HG02973 (cell line): ENCODE measurements at regions not wholly inside any gene's neighbourhood (a gene's known extent, or its start where the extent isn't known, plus 50 kb on each side); places are given as distances from the start of the nearest gene placed in this dataset.
"Not testable (repeated sequence)": the region's sequence is repeated elsewhere in the genome, so short reads cannot be mapped to it uniquely, and the experiment has no call there.

ENCODE experiments used
- ATAC-seq: cut with Tn5 transposase; IDR thresholded peaks from one replicate; pipeline ENCODE4 v1.9.1; 2021; ENCODE audit warnings: moderate library complexity; ENCODE audit not compliant: unreplicated experiment

DNA sequence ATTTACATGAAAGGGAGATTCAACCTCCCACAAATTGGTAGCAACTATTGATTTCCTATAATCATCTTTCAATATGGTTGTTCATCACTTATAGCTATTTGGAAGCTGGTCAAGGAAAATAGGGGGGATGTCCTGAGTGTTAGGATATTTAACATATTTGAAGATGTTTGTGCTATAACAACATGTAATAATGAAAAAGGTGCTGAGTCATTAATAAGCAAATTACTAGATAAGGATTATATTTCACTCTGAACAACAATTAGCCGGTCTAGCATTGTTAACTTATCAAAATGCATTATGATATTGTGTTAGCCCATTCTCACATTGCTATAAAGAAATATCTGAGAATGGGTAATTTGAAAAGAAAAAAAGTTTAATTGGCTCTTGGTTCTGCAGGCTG, 225.8 kb upstream of the ARPP21 start:
- no peak for ATAC-seq

DNA sequence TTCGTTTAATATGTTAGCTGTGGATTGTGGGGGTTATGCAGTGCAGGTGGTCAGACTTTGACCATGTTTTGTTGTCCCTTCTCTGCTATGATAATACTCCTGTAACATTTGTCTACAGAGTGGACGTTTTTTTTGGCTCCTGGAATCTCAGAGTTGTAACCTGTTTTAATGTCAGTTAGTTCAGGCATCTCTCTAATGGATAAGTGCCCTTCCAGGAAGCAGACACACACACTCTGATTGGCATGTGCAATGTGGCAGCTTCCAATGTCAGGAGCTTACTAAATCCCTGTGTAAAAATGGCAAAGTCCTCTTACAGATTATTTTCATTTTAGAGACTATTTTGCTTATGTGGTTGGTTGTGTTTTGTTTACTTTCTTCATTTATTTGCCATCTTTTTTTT, 222.2 kb upstream of the ARPP21 start:
- ATAC-seq: no peak

DNA sequence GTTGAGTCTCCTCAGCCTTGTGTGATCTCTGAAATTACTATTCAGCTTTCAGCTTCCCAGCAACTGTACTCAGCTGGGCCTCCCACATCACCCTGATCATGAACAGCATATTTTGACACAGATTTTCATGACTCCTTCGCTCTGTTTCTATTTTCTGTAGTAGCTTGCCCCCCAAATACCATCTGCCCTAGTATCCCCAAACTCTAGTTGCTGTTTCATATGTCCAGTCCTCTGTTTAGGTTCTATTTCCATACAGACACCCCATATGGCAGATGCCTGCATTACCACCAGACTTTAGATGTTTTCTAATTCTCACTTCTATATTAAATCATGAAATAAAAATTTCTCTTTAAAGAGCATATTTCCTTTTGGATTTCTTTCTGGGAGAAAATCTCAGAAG, 217.2 kb upstream of the ARPP21 start:
- no peak for ATAC-seq

DNA sequence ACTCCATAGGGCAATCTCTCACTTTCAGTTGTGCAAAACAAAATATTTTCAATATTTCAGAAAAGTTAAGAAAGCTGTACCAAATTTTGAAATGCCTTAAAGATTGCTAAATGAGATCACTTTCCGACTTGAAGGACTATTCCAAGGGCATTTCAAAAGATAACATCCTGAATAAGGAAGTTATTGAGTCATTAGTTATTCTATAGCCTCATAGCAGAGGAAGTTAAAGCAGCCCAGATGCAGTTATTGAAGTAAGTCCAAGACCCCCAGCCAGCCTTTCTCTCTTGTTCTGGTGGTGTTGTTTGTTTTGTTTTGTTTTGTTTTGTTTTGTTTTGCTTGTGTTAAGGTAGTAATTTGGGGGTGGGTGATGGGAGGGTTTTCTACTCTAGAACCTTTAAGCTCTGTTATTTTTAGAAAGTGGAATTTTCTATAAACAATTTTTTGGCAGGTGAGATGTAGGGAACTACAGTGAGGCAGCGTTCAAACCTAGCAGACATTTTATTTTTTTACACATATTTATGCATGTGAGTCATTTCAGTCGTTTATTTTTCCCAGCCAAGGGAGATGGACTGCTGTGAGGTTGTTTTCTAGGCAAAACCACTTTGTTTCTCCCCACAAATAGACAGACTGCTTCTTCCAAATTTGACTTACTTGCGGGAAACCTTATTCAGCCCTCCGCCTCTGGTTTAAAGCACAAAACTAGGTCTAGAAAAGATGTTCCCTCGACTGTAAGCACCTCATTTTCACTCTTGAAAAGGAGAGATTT, 216.3 kb upstream of the ARPP21 start:
- ATAC-seq: no peak

DNA sequence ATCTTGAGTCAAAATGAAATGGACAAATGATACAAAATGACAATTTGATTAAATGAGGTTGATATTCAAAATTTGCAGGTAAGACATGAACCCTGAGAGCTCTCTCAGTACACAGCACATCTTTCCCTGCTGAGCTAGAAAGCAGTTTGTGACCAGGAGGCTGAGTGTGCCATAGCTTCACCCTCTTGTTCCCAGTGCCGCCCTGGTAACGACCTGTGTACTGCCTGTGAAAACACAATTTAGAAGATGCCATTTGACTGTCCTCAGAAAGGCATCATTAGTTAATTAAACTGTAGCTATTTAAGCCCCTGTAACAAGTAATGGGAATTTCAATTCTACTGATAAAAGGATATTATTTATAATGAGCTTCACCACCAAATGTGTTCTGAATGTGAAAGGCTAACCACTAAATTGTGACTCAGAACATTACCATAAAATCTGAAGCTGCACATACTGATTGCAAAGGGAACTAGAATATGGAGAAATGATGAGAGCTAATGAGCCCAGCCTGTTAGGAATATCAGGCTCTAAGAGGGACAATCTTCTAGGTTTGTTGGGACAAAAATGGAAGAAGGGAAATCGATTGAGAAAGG, 212.9 kb upstream of the ARPP21 start:
- ATAC-seq: no peak

DNA sequence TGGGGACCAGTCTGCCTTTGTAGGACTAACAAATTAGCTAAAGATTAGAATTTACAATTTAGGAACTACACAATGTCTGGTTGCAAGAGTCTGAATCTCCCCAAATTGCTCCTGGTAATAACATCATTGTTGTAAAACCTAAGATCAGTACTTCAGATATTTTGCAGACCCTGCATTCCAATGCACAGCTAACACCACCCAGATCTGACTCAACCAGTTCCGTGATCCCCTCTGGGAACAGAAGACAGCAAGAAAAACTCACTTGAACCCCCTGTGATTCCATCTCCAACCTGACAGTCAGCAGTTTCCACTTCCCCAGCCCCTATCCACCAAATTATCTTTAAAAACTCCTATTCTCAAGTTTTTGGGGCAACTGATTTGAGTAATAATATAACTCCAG, 201.9 kb upstream of the ARPP21 start:
- no peak for ATAC-seq

DNA sequence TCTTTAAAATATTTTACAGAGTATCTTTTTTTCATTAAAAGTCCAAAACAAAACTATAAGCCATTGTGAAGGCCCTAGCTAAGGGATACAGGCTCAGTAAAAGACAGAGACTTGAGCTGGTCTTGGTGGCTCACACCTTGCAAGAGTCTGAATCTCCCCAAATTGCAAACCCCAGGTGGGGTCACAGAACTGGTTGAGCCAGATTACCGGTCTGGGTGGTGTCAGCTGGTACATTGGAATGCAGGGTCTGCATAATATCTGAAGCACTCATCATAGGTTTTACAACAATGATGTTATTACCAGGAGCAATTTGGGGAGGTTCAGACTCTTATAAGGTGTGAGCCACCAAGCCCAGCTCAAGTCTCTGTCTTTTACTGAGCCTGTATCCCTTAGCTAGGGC, 201.2 kb upstream of the ARPP21 start:
- no peak for ATAC-seq

DNA sequence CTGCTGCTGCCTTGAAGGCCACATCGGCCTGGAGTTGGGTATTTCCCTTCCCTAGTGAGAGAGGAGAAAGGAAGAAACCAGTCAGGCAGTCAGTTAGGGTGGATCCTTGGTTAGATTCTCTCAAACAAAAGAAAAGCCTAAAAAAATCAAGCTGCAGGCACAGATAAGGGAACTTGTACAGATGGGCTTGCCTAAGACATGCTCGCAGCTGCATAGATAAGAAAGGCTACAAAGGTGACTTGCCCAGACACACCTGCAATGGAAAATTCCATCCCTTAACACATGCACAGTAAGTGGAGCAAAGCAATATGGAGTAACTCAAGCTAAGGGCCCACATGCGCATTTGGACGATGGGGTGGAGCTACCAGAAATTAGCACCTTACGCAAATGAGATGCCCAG, 199.7 kb upstream of the ARPP21 start:
- ATAC-seq: no peak

DNA sequence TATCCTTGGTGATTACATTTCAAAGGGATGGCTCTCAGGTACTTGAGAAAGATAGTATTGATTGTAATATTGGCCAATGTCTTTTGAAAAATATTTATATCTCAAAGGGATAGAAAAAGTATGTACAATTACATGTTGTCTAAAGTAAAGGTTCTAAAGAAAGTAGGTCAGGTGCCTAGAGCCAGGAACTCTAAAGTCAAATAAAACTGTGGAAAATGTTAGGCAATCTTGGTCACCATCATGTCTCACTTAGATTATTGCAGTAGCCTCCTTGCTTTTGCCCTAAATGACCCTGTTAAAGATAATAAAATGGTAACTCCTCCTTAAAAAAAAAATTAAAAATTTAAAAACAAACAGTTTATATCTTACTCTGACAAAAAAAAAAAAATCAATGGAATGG, 198.5 kb upstream of the ARPP21 start:
- no peak for ATAC-seq

DNA sequence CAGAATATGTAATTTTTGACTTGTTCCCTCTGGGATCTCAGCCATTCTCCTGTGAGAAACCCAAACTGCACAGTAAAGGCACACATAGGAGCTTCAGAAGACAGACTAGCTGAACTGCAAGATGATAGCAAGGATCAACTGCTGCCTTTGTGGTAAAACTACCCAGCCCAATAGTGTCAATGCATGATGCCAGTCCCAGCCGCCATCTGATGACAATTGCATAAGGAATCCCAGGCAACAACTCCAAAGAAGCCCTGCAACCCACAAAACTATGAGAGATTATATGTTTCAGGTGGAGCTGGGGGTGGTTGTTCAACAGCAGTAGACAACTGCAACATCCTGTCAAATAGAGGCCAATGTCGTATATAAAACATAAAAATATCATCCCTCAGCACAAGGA, 192.4 kb upstream of the ARPP21 start:
- ATAC-seq: no peak

DNA sequence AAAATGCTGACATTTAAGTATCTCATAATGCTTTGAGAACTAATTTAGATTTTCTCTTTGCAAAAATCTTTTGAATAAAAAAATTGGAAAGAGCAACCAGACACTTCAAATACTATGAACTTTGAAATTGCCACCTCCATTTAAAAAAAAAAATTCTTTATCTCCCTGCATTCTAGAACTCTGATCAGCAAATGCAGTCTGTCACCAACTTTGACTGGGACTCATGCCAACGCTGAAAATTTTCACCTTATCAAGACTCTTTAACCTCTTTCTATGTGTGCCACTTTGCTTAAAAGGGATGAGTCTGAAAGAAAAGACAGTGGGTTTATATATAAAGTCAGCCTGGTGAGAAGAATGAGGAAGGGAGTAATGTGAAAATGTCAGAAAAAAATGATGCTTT, 191.2 kb upstream of the ARPP21 start:
- ATAC-seq: no peak

DNA sequence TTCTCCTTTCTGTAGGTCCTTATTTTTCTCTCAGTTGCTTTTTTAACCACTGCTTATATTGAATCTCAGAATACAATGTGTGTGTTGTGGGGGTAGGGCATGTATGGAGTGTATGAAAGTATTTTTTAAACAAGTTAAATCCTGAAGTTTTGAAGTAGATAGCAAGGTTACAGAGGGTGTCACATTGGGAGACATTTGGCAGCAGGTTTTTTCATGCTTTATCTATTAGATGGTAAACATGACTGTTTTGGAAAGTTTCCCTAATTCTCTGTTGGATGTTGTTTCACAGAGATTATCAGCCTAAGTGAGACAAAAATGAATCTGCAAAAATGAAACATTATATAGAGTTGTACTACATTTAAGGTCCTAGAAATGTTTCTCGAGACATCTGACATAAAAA, 190.6 kb upstream of the ARPP21 start:
- ATAC-seq: no peak

DNA sequence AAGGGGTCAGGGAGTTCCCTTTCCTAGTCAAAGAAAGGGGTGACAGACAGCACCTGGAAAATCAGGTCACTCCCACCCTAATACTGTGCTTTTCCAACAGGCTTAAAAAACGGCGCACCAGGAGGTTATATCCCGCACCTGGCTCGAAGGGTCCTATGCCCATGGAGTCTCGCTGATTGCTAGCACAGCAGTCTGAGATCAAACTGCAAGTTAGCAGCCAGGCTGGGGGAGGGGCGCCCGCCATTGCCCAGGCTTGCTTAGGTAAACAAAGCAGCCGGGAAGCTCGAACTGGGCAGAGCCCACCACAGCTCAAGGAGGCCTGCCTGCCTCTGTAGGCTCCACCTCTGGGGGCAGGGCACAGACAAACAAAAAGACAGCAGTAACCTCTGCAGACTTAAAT, 184.5 kb upstream of the ARPP21 start:
- ATAC-seq: not testable (repeated sequence)

DNA sequence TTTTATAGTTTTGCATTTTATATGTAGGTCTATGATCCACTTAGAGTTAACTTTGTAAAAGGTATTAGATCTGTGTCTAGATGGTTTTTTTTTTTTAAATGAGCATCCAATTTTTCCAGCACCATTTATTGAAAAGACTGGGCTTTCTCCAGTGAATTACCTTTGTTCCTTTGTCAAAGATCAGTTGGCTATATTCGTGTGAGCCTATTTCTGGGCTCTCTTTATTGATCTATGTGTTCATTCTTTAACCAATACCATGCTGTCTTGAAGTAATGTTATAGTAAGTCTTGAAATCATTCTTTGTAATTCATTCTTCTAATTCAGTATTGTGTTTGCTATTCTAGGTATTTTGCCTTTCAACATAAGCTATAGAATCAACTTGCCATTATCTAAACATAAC, 165.4 kb upstream of the ARPP21 start:
- ATAC-seq: no peak

DNA sequence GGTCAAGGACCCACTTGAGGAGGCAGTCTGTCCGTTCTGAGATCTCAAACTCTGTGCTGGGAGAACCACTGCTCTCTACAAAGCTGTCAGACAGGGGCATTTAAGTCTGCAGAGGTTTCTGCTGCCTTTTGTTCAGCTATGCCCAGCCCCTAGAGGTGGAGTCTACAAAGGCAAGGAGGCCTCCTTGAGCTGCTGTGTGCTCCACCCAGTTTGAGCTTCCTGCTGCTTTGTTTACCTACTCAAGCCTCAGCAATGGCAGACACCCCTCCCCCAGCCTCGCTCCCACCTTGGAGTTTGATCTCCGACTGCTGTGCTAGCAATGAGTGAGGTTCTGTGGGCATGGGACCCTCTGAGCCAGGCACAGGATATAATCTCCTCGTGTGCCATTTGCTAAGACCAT, 156.8 kb upstream of the ARPP21 start:
- ATAC-seq: not testable (repeated sequence)

DNA sequence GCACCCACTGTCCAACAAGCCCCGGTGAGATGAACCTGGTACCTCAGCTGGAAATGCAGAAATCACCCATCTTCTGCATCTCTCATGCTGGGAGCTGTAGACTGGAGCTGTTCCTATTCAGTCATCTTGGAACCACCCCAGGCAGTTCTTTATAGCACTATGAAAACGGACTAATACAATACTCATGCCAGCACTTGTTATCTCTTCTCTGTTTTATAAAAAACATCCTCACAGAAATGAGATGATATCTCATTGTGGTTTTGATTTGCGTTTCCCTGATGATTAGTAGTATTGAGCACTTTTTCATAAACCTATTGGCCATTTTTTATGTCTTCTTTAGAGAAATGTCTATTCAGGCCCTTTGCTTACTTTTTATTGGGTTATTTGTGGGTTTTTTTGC, 156.2 kb upstream of the ARPP21 start:
- ATAC-seq: no peak

DNA sequence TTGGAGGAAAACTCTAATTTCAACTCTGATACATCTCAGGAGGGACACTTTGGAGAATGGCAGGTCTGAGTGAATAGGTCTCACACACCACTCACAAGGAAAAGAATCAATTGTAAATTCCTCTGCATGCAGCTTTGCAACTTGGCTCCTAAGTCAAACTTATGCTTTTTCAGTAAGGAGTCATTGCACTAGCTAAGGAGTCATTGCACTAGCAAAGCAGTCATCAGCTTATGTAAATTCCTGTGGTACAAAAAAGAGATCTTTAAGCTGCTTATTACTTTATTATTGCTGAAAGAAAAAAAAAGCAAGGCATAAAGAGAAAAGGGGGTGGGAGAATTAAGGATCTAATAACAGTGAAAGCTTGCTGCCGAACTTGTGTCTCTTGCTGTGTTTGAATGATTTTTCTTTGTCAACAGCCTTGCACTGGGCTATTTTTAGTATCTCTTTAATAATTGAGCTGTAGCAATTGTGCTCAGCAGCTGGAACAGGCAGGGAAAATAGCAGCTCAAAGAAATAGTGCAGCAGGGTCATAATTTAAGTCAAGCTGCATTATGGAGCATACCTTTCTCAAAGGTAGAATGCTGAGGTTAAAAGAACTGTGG, 154.3 kb upstream of the ARPP21 start:
- ATAC-seq: no peak

DNA sequence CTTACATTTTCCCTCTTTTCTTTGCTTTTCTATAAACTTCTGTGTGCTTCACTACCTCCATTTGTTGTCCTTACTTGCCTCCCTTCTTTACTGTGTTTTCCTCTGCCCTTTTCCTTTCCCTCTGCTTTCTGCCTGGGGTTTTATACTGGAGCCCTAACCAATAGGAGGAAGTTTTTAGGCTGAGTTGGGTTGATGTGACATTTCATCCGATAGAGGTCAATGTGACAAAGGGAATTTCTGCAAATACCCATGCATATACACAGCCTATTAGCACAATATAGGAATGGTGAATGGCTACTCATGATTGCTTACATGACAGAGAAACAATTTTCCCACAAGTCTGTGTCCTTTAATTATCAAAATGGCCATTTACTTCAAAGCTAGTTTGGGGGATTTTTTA, 153.0 kb upstream of the ARPP21 start:
- ATAC-seq: no peak

DNA sequence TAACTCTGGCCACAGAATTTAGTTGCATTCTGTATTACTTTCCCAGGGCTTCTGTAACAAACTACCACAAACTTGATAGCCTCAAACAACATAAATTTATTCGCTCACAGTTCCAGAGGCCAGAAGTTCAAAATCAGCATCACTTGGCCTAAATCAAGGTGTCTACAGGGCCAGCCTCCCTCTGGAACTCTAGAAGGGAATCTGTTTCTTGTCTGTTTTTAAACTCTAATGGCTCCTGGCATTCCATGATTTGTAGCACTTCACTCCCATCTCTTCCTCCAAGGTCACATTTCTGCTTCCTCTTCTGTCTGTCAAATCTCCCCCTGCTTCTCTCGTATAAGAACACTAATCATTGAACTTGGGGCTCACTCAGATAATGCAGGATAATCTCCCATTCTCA, 151.9 kb upstream of the ARPP21 start:
- no peak for ATAC-seq

DNA sequence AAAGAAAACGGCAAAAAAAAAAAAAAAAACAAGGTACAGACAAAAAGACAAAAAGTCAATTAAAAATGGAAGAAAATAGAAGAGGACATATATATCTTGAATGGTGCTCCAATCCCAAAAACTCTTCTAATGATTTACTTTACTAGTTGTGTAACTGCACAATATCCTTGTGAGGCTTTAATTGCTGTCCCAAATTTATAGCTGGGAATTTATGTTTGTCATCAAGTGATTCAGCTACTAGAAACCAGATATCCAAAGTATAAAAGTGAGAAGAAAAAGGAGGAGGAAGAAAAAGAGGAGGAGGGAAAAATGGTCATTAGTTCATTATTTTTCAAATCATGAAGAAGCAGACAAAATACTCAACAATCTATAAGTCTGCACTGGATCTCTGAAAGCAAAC, 150.8 kb upstream of the ARPP21 start:
- no peak for ATAC-seq

DNA sequence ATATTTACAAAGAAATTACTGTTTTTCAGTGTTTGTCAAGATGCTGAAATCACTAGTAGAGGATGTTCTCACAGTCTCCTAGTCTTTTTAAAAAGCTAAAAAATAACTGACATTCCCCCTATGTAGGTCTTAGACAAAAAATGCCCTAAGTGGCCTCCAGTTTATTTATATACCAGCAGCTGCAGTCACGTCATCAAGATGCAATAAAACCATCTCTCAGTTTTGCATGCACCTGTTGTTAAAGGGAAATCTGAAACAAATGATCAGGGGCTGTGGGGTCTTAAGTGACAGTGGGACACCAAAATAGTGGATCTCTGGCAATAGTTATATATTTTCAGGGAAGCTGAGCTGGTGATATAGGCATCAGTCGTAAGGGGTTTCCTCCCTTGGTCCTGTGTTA, 146.5 kb upstream of the ARPP21 start:
- no peak for ATAC-seq

DNA sequence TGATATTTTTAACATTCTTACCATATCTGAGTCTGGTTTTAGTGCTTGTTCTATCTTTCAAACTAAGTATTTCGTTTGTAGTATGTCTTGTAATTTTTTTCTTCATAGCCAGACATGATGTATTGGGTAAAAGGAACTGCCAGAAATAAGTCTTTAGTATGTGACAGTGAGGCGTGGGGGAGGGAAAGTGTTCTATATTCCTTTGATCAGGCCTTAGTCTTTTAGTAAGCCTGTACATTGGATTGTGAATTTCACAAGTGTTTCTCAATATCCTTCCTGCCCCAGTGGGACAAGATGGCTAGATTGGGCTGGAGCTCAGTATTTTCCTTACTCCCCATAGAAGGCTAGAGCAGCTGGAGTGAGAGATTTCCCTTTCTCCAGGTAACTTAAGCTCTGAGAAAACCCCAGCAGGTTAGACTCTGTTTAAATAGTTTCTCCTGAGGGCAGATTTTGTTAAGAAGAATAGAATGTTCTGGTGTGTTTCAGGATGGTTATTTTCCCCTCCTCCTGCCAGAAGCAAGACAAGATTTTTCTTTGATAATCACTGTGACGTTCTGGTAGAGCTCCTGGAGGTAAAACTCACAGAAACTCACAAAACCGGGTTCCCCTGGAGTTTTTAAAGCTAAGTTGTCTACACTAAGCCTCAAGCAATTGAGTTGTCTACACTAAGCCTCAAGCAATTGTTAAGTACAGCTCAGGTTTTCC, 140.7 kb upstream of the ARPP21 start:
- ATAC-seq: no peak
